ENCODE measurements at regions not wholly inside any gene's neighbourhood (a gene's known extent, or its start where the extent isn't known, plus 50 kb on each side); places are given as distances from the start of the nearest gene placed in this dataset.
A peak's percentile ranks its signal among the peaks of the same experiment; 100 is the strongest.

DNA sequence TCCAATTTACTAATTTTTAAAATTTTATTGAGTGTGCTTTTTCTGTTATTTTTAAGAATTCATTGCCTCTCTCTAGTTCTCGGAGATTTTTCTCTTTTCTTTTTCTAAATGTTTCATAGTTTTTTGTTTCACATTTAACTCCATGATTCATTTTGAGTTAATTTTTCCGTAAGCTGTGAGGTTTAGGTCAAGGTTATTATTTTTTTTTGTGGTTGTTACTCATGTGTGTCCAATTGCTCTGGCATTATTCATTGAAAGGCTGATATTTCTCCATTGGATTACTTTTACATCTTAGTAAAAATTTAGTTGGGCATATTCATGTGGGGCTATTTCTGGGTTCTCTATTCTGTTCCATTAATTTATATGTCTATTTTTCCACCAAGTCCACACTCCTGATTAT, 220.8 kb downstream of the MID1IP1 start:
- Histone ChIP-seq H3K4me1 (ENCODE audit: insufficient read depth) (peaks cover 6% of the 10 kb centered on the region; the same call in 1 of the 2 replicates), H4K20me1 (ENCODE audit: insufficient read depth) (no peaks in the 10 kb centered on the region), H3K27me3 (replicated peaks; ENCODE audit: insufficient read depth) (no peaks in the 10 kb centered on the region), H3K36me3 (ENCODE audit: low read depth) (no peaks in the 10 kb centered on the region), H3K27ac (no peak overlapping the region), H3K4me2 (ENCODE audit: unreplicated experiment) (no peak overlapping the region), H3F3A (ENCODE audit: insufficient read depth) (no peaks in the 10 kb centered on the region), H3K79me2 (ENCODE audit: insufficient read depth) (no peaks in the 10 kb centered on the region), H2AFZ (no peak overlapping the region), H3K9ac (no peak overlapping the region), H3K9me2 (ENCODE audit: insufficient read depth) (no peaks in the 10 kb centered on the region), H3K9me3 (ENCODE audit: low read depth) (no peaks in the 10 kb centered on the region), H3K4me3 (no peak overlapping the region)
- 27 to 51% methylated on average over 2 of the region's 2 CpGs for WGBS, 2 experiments (ENCODE audit: low coverage in 1 of 2, low lambda C conversion rate in 2 of 2, missing lambda C conversion rate in 2 of 2)
- TF ChIP-seq EZH2phosphoT487 (IDR thresholded peaks at IDR 0.05; ENCODE audit: insufficient read depth, low read depth) = no peak
- TF ChIP-seq EZH2 (IDR thresholded peaks at IDR 0.05; ENCODE audit: insufficient read depth, poor library complexity, severe bottlenecking) = no peak
- in situ Hi-C loops (cut with MboI) = no loop called here
- DNase-seq = peak; percentile 50

DNA sequence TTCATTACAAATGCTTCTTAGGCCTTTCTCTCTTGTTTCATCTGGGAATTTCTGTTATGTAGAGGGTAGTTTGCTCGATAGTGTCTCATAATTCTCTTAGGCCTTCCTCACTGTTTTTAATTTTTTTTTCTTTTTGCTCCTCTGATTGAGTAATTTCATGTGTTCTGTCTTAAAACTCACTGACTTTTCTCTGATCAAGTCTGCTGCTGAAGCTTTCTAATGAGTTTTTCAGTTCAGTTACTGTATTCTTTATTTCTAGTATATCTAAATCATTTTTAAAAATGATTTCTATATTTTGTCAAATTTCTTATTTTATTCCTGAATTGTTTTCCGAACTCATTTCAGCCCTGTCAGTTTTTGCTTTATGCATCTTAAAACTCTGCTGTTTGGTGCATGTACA, 228.0 kb downstream of the MID1IP1 start:
- no peak for DNase-seq
- Histone ChIP-seq H3K27me3 (replicated peaks; ENCODE audit: insufficient read depth) (no peaks in the 10 kb centered on the region), H3F3A (ENCODE audit: insufficient read depth) (no peaks in the 10 kb centered on the region), H3K9ac (no peak overlapping the region), H3K4me3 (no peak overlapping the region), H3K79me2 (ENCODE audit: insufficient read depth) (no peaks in the 10 kb centered on the region), H2AFZ (no peak overlapping the region), H3K9me2 (ENCODE audit: insufficient read depth) (no peaks in the 10 kb centered on the region), H3K4me1 (ENCODE audit: insufficient read depth) (no peaks in the 10 kb centered on the region), H3K36me3 (ENCODE audit: low read depth) (no peaks in the 10 kb centered on the region), H3K9me3 (ENCODE audit: low read depth) (no peaks in the 10 kb centered on the region), H3K4me2 (ENCODE audit: unreplicated experiment) (no peak overlapping the region), H3K27ac (no peak overlapping the region), H4K20me1 (ENCODE audit: insufficient read depth) (no peaks in the 10 kb centered on the region)
- WGBS, 2 experiments (ENCODE audit: low coverage in 1 of 2, low lambda C conversion rate in 2 of 2, missing lambda C conversion rate in 2 of 2) = 29 to 32% methylated on average over 2 of the region's 2 CpGs
- TF ChIP-seq EZH2 (IDR thresholded peaks at IDR 0.05; ENCODE audit: insufficient read depth, poor library complexity, severe bottlenecking) = no peak
- no peak for TF ChIP-seq EZH2phosphoT487 (IDR thresholded peaks at IDR 0.05; ENCODE audit: insufficient read depth, low read depth)
- in situ Hi-C loops (cut with MboI) = no loop called here

DNA sequence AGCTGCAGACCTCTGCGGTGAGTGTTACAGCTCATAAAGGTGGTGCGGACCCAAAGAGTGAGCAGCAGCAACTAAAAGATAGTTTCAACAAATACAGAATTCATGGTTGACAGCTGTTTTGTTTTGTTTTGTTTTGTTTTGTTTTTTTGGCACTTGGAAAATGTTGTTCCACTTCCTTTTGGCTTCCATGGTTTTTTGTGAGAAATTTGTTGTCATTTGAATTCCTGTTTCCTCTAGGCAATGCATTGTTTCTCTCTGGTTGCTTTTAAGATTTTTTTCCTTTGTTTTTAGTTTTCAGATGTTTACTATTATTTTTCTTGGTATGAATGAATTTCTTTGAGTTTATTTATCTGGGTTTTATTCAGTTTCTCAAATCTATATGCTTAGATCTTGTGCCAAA, 229.4 kb downstream of the MID1IP1 start:
- H4K20me1 ChIP-seq (ENCODE audit: insufficient read depth) = no peaks in the 10 kb centered on the region
- H3K9ac ChIP-seq = no peak overlapping the region
- no peak for DNase-seq
- WGBS, 2 experiments (ENCODE audit: low coverage in 1 of 2, low lambda C conversion rate in 2 of 2, missing lambda C conversion rate in 2 of 2) = 89 to 90% methylated on average over 2 of the region's 2 CpGs
- H3K9me3 ChIP-seq (ENCODE audit: low read depth) = no peaks in the 10 kb centered on the region
- H2AFZ ChIP-seq = no peak overlapping the region
- no peak overlapping the region for H3K4me3 ChIP-seq
- TF ChIP-seq EZH2phosphoT487 (IDR thresholded peaks at IDR 0.05; ENCODE audit: insufficient read depth, low read depth) (no peak), EZH2 (IDR thresholded peaks at IDR 0.05; ENCODE audit: insufficient read depth, poor library complexity, severe bottlenecking) (no peak)
- H3K36me3 ChIP-seq (ENCODE audit: low read depth) = no peaks in the 10 kb centered on the region
- no peaks in the 10 kb centered on the region for H3K4me1 ChIP-seq (ENCODE audit: insufficient read depth)
- no peak overlapping the region for H3K4me2 ChIP-seq (ENCODE audit: unreplicated experiment)
- in situ Hi-C loops (cut with MboI) = no loop called here
- no peak overlapping the region for H3K27ac ChIP-seq
- H3K79me2 ChIP-seq (ENCODE audit: insufficient read depth) = no peaks in the 10 kb centered on the region
- H3K9me2 ChIP-seq (ENCODE audit: insufficient read depth) = no peaks in the 10 kb centered on the region
- H3K27me3 ChIP-seq (replicated peaks; ENCODE audit: insufficient read depth) = no peaks in the 10 kb centered on the region
- H3F3A ChIP-seq (ENCODE audit: insufficient read depth) = no peaks in the 10 kb centered on the region

DNA sequence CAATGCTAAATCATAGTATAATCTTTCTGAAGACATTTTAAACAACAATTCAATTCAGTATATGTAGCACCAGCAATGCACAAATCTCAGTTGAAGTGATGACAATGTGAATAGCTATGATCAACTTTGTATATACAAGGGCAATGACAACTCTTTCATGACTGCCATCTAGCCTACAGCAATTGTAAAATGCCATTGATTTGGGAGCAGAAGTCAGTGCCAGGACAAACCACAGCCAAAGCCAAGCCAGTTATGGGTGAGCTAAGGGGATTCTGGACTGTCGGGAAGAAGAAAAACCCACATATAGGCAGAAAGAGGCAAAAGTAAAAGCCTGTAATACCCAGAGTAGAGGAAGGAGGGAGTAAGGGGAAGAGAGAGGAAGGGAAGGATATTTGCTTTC, 238.6 kb downstream of the MID1IP1 start:
- Histone ChIP-seq H4K20me1 (ENCODE audit: insufficient read depth) (no peaks in the 10 kb centered on the region), H3K36me3 (ENCODE audit: low read depth) (no peaks in the 10 kb centered on the region), H3K4me1 (ENCODE audit: insufficient read depth) (no peaks in the 10 kb centered on the region), H3K9me2 (ENCODE audit: insufficient read depth) (no peaks in the 10 kb centered on the region), H3K9ac (no peak overlapping the region), H3K4me3 (no peak overlapping the region), H3K79me2 (ENCODE audit: insufficient read depth) (no peaks in the 10 kb centered on the region), H3K27me3 (replicated peaks; ENCODE audit: insufficient read depth) (no peaks in the 10 kb centered on the region), H3K9me3 (ENCODE audit: low read depth) (no peaks in the 10 kb centered on the region), H2AFZ (no peak overlapping the region), H3F3A (ENCODE audit: insufficient read depth) (no peaks in the 10 kb centered on the region), H3K4me2 (ENCODE audit: unreplicated experiment) (no peak overlapping the region), H3K27ac (no peak overlapping the region)
- 71 to 100% methylated on average over 1 of the region's 1 CpG for WGBS, 2 experiments (ENCODE audit: low coverage in 1 of 2, low lambda C conversion rate in 2 of 2, missing lambda C conversion rate in 2 of 2)
- in situ Hi-C loops (cut with MboI) = no loop called here
- no peak for DNase-seq
- TF ChIP-seq EZH2phosphoT487 (IDR thresholded peaks at IDR 0.05; ENCODE audit: insufficient read depth, low read depth) (no peak), EZH2 (IDR thresholded peaks at IDR 0.05; ENCODE audit: insufficient read depth, poor library complexity, severe bottlenecking) (no peak)
